Activated CD4-positive, alpha-beta T cell treated with anti-CD3 and anti-CD28 coated beads for 36 hours (primary cell): ENCODE measurements at regions not wholly inside any gene's neighbourhood (a gene's known extent, or its start where the extent isn't known, plus 50 kb on each side); places are given as distances from the start of the nearest gene placed in this dataset.
"Not testable (repeated sequence)": the region's sequence is repeated elsewhere in the genome, so short reads cannot be mapped to it uniquely, and the experiment has no call there.

Experiments
- ATAC-seq: fragments of 200-7000 bp; cut with Tn5 transposase; one replicate; pipeline ENCODE4 v1.10.0; 2021; ENCODE audit warnings: mild to moderate bottlenecking, moderate library complexity
- CTCF ChIA-PET: fragments of 350-600 bp; sonication (Branson Sonifier 250); formaldehyde crosslinking; loops from one replicate; lab custom pipeline; 2021; ENCODE audit warnings: antibody characterized with exemption; lab: Charles Lee
- POLR2A ChIA-PET: fragments of 350-600 bp; sonication (Branson Sonifier 250); formaldehyde crosslinking; loops from one replicate; lab custom pipeline; 2021; ENCODE audit warnings: antibody characterized with exemption, inconsistent platforms; lab: Charles Lee
- DNase-seq: peaks from one replicate; pipeline ENCODE4 v3.0.0-alpha.2; 2020
- H3K27ac Mint-ChIP-seq: one replicate; pipeline ENCODE4 v1.8.0; 2021; ENCODE audit warnings: mixed read lengths
- H3K27me3 Mint-ChIP-seq: one replicate; pipeline ENCODE4 v1.8.0; 2021; ENCODE audit warnings: mixed read lengths
- H3K36me3 Mint-ChIP-seq: one replicate; pipeline ENCODE4 v1.8.0; 2021; ENCODE audit warnings: low read depth, mixed read lengths
- H3K4me1 Mint-ChIP-seq: one replicate; pipeline ENCODE4 v1.8.0; 2021; ENCODE audit warnings: mixed read lengths
- H3K4me3 Mint-ChIP-seq: one replicate; pipeline ENCODE4 v1.8.0; 2021; ENCODE audit warnings: mild to moderate bottlenecking, moderate library complexity, mixed read lengths
- H3K9me3 Mint-ChIP-seq: one replicate; pipeline ENCODE4 v1.8.0; 2021; ENCODE audit warnings: low read depth, mixed read lengths
- intact Hi-C, 2 experiments: fragments of 100-400 bp; cut with DNase I in 1 of 2; cut with micrococcal nuclease in 1 of 2; formaldehyde crosslinking; loops; one replicate each; pipeline versions ENCODE4 v1.14.2 to v1.15.1; 2022 to 2024; cut with DNase I, micrococcal nuclease

GRCh38 chr2:87956613-87957012 is 59.7 kb downstream of the RNU2-63P start:
- H3K4me1 Mint-ChIP-seq, intact Hi-C loops, CTCF ChIA-PET, H3K9me3 Mint-ChIP-seq, H3K4me3 Mint-ChIP-seq, H3K27me3 Mint-ChIP-seq, ATAC-seq, POLR2A ChIA-PET, H3K36me3 Mint-ChIP-seq, DNase-seq, H3K27ac Mint-ChIP-seq: not testable (repeated sequence)

- DNase-seq, H3K4me3 Mint-ChIP-seq, H3K27me3 Mint-ChIP-seq, POLR2A ChIA-PET, CTCF ChIA-PET, H3K4me1 Mint-ChIP-seq, H3K27ac Mint-ChIP-seq, H3K36me3 Mint-ChIP-seq, intact Hi-C loops, H3K9me3 Mint-ChIP-seq: not testable (repeated sequence)
- ATAC-seq, result peak; percentile 71
These were observed 67.3 kb downstream of the RNU2-63P start for GRCh38 chr2:87949008-87949407.

GRCh38 chr2:87946644-87947370 is 69.5 kb downstream of the RNU2-63P start:
- H3K9me3 Mint-ChIP-seq, H3K36me3 Mint-ChIP-seq, H3K27ac Mint-ChIP-seq, ATAC-seq, H3K4me3 Mint-ChIP-seq, H3K27me3 Mint-ChIP-seq, POLR2A ChIA-PET, DNase-seq, CTCF ChIA-PET, intact Hi-C loops, H3K4me1 Mint-ChIP-seq: not testable (repeated sequence)

- ATAC-seq, POLR2A ChIA-PET, DNase-seq, H3K4me1 Mint-ChIP-seq, H3K36me3 Mint-ChIP-seq, CTCF ChIA-PET, H3K27me3 Mint-ChIP-seq, H3K9me3 Mint-ChIP-seq, H3K4me3 Mint-ChIP-seq, intact Hi-C loops, H3K27ac Mint-ChIP-seq: not testable (repeated sequence)
These were observed 77.0 kb downstream of the RNU2-63P start for GRCh38 chr2:87939299-87939698.

DNA sequence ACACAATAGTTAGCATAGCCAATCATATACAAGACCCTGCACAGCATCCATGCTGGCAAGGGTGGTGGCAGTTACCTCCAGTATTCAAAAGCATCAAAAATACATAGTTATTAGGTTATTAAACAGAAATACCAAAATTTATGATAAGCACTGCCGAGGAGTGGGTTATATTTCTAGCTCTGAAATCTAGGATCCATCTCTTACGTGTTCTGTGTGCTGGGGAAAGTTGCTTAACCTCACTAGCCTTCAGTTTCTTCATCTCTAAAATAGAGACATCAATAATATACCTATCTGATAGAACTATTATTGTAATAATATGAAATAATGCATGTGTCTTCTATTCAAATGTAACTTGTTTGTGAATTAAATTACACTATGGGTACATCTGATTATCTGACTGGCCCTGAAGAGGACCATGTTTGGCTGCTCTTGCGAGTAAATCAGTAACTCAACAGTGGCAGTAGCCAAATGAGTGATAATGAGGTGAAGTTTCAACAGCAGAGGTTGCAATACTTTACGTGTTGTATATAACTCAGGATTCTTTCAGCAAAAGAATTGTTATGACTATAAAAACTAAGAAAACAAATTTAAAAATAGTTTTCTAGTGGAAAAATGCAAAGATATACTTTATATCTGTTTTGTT is 93.5 kb upstream of the RGPD2 start:
- H3K36me3 Mint-ChIP-seq, ATAC-seq, DNase-seq, H3K27me3 Mint-ChIP-seq, intact Hi-C loops, CTCF ChIA-PET, H3K27ac Mint-ChIP-seq, POLR2A ChIA-PET, H3K9me3 Mint-ChIP-seq, H3K4me3 Mint-ChIP-seq, H3K4me1 Mint-ChIP-seq: not testable (repeated sequence)

DNA sequence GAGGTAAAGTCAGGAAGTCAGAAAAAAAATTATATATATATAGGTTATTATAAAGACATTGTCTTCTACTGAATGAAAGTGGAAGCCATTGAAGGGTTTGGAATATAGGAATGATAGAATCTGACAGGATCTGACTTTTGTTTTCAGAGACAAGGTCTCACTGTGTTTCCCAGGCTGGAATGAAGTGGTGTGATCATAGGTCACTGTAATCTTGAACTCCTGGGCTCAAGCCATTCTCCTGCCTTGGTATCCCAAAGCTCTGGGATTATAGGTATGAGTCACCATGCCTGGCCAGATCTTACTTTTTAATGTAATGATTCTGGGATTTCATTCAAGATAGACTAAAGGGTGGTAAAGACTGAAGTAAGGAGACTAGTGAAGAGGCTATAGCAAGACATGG is 91.6 kb upstream of the RGPD2 start:
- DNase-seq, H3K27me3 Mint-ChIP-seq, ATAC-seq, H3K4me1 Mint-ChIP-seq, H3K4me3 Mint-ChIP-seq, CTCF ChIA-PET, H3K27ac Mint-ChIP-seq, intact Hi-C loops, POLR2A ChIA-PET, H3K9me3 Mint-ChIP-seq, H3K36me3 Mint-ChIP-seq: not testable (repeated sequence)

- H3K27me3 Mint-ChIP-seq, H3K4me1 Mint-ChIP-seq, H3K4me3 Mint-ChIP-seq, H3K9me3 Mint-ChIP-seq, CTCF ChIA-PET, H3K36me3 Mint-ChIP-seq, DNase-seq, intact Hi-C loops, POLR2A ChIA-PET, H3K27ac Mint-ChIP-seq, ATAC-seq: not testable (repeated sequence)
These were observed 85.3 kb upstream of the RGPD2 start for GRCh38 chr2:87910848-87911247.

DNA sequence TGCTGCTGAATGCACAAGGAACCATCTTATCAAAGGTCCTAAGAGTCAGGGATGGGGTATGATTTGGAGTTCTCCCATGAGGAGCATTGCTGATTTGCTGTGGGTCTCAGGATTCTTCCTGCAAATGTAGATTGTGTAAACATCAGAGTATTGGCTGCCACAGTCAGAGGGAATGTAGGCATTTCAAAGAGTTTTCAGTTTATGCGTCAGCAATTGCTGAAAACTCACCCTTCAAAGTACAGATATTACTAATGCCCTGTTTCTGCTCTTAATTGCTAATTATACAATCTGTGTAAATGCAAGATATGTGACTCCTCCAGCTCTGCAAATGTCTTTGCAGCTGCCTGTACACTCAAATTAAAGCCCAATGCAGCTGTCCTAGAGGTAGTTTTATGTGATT is 83.4 kb upstream of the RGPD2 start:
- H3K9me3 Mint-ChIP-seq, H3K4me1 Mint-ChIP-seq, intact Hi-C loops, H3K27ac Mint-ChIP-seq, H3K36me3 Mint-ChIP-seq, CTCF ChIA-PET, POLR2A ChIA-PET, DNase-seq, H3K27me3 Mint-ChIP-seq, H3K4me3 Mint-ChIP-seq: not testable (repeated sequence)
- peak; percentile 76 for ATAC-seq

GRCh38 chr2:87907556-87908099 is 82.0 kb upstream of the RGPD2 start:
- ATAC-seq, result peak; percentile 60
- H3K4me1 Mint-ChIP-seq, H3K36me3 Mint-ChIP-seq, H3K27me3 Mint-ChIP-seq, intact Hi-C loops, H3K9me3 Mint-ChIP-seq, H3K27ac Mint-ChIP-seq, H3K4me3 Mint-ChIP-seq, DNase-seq, POLR2A ChIA-PET, CTCF ChIA-PET: not testable (repeated sequence)

DNA sequence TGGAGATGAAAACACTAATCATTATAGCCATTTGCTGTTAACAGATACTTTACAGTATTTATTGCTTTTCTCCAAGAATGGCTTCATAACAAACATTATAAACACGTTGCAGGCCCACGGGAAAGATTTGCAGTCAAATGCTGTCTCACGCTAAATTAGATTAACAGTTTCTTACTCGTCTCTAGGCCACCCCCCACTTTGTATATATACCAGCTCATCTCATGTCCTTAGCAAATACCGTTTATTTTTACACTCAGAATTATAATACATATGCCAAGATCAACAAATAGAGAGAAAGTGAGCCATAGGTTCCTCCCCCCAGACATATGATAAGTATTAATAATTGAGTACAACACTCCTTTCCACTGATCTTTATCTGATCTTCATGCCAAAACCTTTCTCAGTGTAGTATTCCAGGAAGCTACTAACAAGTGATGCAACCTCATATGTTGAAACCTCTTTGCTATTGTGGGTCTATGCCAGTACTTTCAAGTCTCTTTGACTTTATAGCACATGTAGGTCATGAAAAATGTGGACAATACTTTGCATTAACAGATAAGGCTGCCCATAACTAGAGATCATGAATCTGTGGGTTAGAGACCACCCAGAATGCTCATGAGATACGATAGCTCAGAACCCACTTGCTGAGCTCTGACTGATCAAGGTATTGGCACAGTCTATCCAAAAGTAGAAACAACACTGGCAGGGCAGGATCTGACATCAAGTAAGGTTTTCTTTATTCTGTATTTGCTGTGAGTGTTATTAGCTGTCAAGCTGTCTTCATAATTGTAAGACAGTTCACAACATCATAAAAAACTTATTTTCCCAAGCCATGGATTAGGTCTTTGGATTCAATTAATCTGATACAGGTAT is 77.9 kb upstream of the RGPD2 start:
- ATAC-seq, DNase-seq, H3K36me3 Mint-ChIP-seq, CTCF ChIA-PET, H3K27ac Mint-ChIP-seq, H3K9me3 Mint-ChIP-seq, H3K4me1 Mint-ChIP-seq, POLR2A ChIA-PET, H3K4me3 Mint-ChIP-seq, H3K27me3 Mint-ChIP-seq, intact Hi-C loops: not testable (repeated sequence)

- H3K36me3 Mint-ChIP-seq, H3K4me1 Mint-ChIP-seq, H3K9me3 Mint-ChIP-seq, ATAC-seq, POLR2A ChIA-PET, CTCF ChIA-PET, H3K27me3 Mint-ChIP-seq, H3K4me3 Mint-ChIP-seq, DNase-seq, H3K27ac Mint-ChIP-seq, intact Hi-C loops: not testable (repeated sequence)
These were observed 58.1 kb upstream of the RGPD2 start for GRCh38 chr2:87883659-87884058.
